Astrocyte (in vitro differentiated cells and primary cell): ENCODE measurements at regions not wholly inside any gene's neighbourhood (a gene's known extent, or its start where the extent isn't known, plus 50 kb on each side); places are given as distances from the start of the nearest gene placed in this dataset.

Source experiments
- DNase-seq: peaks from one replicate; pipeline ENCODE4 v3.0.0-alpha.2; 2010; ENCODE audit warnings: low read depth
- FAIRE-seq: peaks from 2 replicates; lab custom pipeline; 2011; peaks lifted over from hg19 to GRCh38; lab: Jason Lieb, UNC
- H2AFZ ChIP-seq: 2 replicates; pipeline ENCODE4 v1.6.0; 2012; ENCODE audit warnings: low read depth, low read length, inconsistent platforms
- H3K27ac ChIP-seq: 2 replicates; pipeline ENCODE4 v1.5.1; 2011; ENCODE audit warnings: low read depth, low read length, inconsistent platforms
- H3K27me3 ChIP-seq: 2 replicates; pipeline ENCODE4 v1.6.0; 2011; ENCODE audit warnings: low read length, inconsistent platforms; ENCODE audit not compliant: insufficient read depth
- H3K36me3 ChIP-seq: 2 replicates; pipeline ENCODE4 v1.5.1; 2011; ENCODE audit warnings: low read length, inconsistent platforms; ENCODE audit not compliant: insufficient read depth
- H3K4me1 ChIP-seq: 2 replicates; pipeline ENCODE4 v1.5.1; 2011; ENCODE audit warnings: low read length, inconsistent platforms; ENCODE audit not compliant: insufficient read depth
- H3K4me2 ChIP-seq: 2 replicates; pipeline ENCODE4 v1.6.0; 2012; ENCODE audit warnings: low read length, inconsistent platforms
- H3K4me3 ChIP-seq: 2 replicates; pipeline ENCODE4 v1.5.1; 2011; ENCODE audit warnings: low read depth, mild to moderate bottlenecking, low read length, inconsistent platforms; ENCODE audit not compliant: insufficient read depth
- H3K79me2 ChIP-seq: 2 replicates; pipeline ENCODE4 v1.6.0; 2012; ENCODE audit warnings: mild to moderate bottlenecking, low read length, inconsistent platforms; ENCODE audit not compliant: insufficient read depth
- H3K9ac ChIP-seq: 2 replicates; pipeline ENCODE4 v1.6.0; 2012; ENCODE audit warnings: mild to moderate bottlenecking, low read length, inconsistent platforms
- H3K9me3 ChIP-seq: 2 replicates; pipeline ENCODE4 v1.5.1; 2012; ENCODE audit warnings: low read depth, mild to moderate bottlenecking, low read length, inconsistent platforms; ENCODE audit not compliant: insufficient read depth
- H4K20me1 ChIP-seq: 2 replicates; pipeline ENCODE4 v1.6.0; 2012; ENCODE audit warnings: low read length, inconsistent platforms; ENCODE audit not compliant: insufficient read depth
- H3K27ac Mint-ChIP-seq: one replicate; pipeline ENCODE4 v1.8.0; 2021; ENCODE audit warnings: mild to moderate bottlenecking, mixed read lengths; ENCODE audit not compliant: unreplicated experiment
- H3K27me3 Mint-ChIP-seq: one replicate; pipeline ENCODE4 v1.8.0; 2021; ENCODE audit warnings: low read depth, mixed read lengths; ENCODE audit not compliant: unreplicated experiment
- H3K36me3 Mint-ChIP-seq: one replicate; pipeline ENCODE4 v1.8.0; 2021; ENCODE audit warnings: low read depth, mixed read lengths; ENCODE audit not compliant: unreplicated experiment
- H3K4me1 Mint-ChIP-seq: one replicate; pipeline ENCODE4 v1.8.0; 2021; ENCODE audit warnings: low read depth, mixed read lengths; ENCODE audit not compliant: unreplicated experiment
- H3K4me3 Mint-ChIP-seq: one replicate; pipeline ENCODE4 v1.8.0; 2021; ENCODE audit warnings: mild to moderate bottlenecking, moderate library complexity, mixed read lengths; ENCODE audit not compliant: unreplicated experiment
- H3K9me3 Mint-ChIP-seq: one replicate; pipeline ENCODE4 v1.8.0; 2021; ENCODE audit warnings: mild to moderate bottlenecking, mixed read lengths; ENCODE audit not compliant: unreplicated experiment
- CTCF ChIP-seq: IDR thresholded peaks from 2 replicates; pipeline ENCODE4 v1.5.1; 2011; ENCODE audit warnings: low read depth, mild to moderate bottlenecking, inconsistent platforms, low read length, moderate library complexity; ENCODE audit not compliant: insufficient read depth
- EZH2 ChIP-seq: IDR thresholded peaks from 2 replicates; pipeline ENCODE4 v1.6.1; 2012; ENCODE audit warnings: mild to moderate bottlenecking, low read length, inconsistent platforms; ENCODE audit not compliant: insufficient read depth

DNA sequence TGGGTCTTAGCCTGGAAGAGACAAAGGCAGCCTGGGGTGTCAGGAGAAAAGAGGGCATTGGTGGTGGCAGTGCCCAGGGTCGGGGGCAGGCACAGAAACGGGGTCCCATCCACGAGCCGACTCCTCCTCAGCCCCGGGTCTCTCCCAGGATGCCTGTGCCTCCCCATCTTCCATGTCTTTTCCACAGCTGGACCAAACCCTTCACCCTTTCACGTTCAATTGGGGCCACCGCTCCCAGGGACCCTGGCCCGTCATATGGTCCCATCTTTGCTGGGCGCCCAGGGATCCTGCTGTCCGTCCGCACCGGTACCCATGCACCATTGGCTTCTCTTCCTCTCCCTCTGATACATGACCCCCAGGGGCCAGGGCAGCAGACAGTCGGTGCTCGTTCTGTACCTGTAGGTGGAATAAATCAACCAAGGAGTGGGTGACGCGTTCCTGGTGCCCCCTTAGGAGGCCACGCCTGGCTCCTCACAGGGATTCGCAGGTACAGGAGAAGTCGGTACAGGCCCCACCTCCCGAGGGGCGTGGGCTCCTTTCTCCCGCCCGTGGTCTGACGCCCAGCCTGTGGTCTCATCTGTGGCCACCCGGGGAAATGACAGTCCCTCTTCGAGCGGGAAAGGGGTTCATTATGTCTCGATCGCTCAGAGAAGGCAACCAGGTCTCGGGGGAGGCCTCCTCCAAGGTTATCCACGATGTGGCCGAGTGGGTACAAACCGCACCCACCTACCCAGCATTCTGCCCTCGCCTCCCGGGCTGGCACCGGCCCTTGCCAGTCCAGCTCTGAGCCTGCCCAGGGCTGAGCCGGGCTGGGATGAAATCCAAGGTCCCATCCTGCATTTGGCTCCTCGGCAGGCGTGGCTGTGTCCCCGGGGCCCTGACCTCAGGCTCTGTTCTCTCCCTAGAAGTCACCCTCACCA is 1493.6 kb downstream of the BRD1 start:
- TF ChIP-seq EZH2 = no peak
- TF ChIP-seq CTCF = no peak
- DNase-seq (no peak), FAIRE-seq (no peak)
- Histone ChIP-seq H3K36me3 (no peaks in the 10 kb centered on the region), H4K20me1 (no peaks in the 10 kb centered on the region), H3K9me3 (peaks cover 14% of the 10 kb centered on the region), H3K9ac (no peak overlapping the region), H3K4me1 (no peaks in the 10 kb centered on the region), H3K27ac (no peak overlapping the region), H3K79me2 (no peaks in the 10 kb centered on the region), H3K27me3 (no peaks in the 10 kb centered on the region), H3K4me2 (no peak overlapping the region), H3K4me3 (no peak overlapping the region), H2AFZ (no peak overlapping the region)
- H3K4me3 Mint-ChIP-seq = no peak overlapping the region
- peaks cover 3% of the 10 kb centered on the region for H3K4me1 Mint-ChIP-seq
- peaks cover 6% of the 10 kb centered on the region for H3K9me3 Mint-ChIP-seq
- no peaks in the 10 kb centered on the region for H3K36me3 Mint-ChIP-seq
- H3K27ac Mint-ChIP-seq = no peak overlapping the region
- peaks cover 12% of the 10 kb centered on the region for H3K27me3 Mint-ChIP-seq

GRCh38 chr22:48333323-48333763 is 1494.3 kb downstream of the BRD1 start:
- Mint-ChIP-seq H3K27ac (no peak overlapping the region), H3K4me3 (no peak overlapping the region), H3K9me3 (peaks cover 6% of the 10 kb centered on the region), H3K4me1 (peaks cover 3% of the 10 kb centered on the region), H3K27me3 (peaks cover 12% of the 10 kb centered on the region), H3K36me3 (no peaks in the 10 kb centered on the region)
- FAIRE-seq (no peak), DNase-seq (no peak)
- Histone ChIP-seq H3K9me3 (peaks cover 15% of the 10 kb centered on the region), H3K4me2 (no peak overlapping the region), H3K4me1 (no peaks in the 10 kb centered on the region), H3K79me2 (no peaks in the 10 kb centered on the region), H2AFZ (no peak overlapping the region), H4K20me1 (no peaks in the 10 kb centered on the region), H3K9ac (no peak overlapping the region), H3K27me3 (no peaks in the 10 kb centered on the region), H3K36me3 (no peaks in the 10 kb centered on the region), H3K4me3 (no peak overlapping the region), H3K27ac (no peak overlapping the region)
- TF ChIP-seq EZH2 = no peak
- no peak for TF ChIP-seq CTCF
